OCI-LY7 (cell line): ENCODE measurements at regions not wholly inside any gene's neighbourhood (a gene's known extent, or its start where the extent isn't known, plus 50 kb on each side); places are given as distances from the start of the nearest gene placed in this dataset.

ENCODE experiments used
- EZH2phosphoT487 ChIP-seq: fragments of 200-600 bp; sonication (generic); IDR thresholded peaks from 2 replicates; pipeline ENCODE4 v1.6.1; 2018; ENCODE audit warnings: low read depth, borderline replicate concordance, mild to moderate bottlenecking, mixed run types, antibody characterized with exemption, low read length, moderate library complexity, mixed read lengths
- TF ChIP-seq, protein P1 (sequence below): fragments of 200-600 bp; sonication (generic); conservative IDR thresholded peaks from 2 replicates; pipeline ENCODE4 v1.5.1; 2014; ENCODE audit warnings: mild to moderate bottlenecking, antibody characterized with exemption, low read length, moderate library complexity, mixed read lengths

DNA sequence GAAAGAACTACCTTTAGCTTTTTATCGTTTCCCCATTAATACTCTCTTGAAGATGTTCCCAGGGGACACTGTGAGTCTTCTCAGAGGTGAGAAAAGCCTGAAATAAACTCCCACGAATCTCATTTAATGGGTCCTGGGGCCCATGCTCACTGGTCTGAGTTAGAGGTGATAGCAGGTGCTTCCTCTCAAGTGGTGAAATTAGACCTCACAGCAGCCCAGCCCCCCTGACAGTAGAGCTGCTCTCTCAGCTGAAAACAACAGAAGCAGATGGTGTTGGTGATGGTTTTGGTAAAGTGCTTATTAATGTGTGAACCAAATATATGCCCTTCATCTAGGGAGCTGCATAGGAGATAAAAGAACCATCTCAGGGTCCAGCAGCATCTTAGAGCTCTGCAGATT, 76.8 kb upstream of the VPREB1 start:
- TF ChIP-seq, protein P1, sequence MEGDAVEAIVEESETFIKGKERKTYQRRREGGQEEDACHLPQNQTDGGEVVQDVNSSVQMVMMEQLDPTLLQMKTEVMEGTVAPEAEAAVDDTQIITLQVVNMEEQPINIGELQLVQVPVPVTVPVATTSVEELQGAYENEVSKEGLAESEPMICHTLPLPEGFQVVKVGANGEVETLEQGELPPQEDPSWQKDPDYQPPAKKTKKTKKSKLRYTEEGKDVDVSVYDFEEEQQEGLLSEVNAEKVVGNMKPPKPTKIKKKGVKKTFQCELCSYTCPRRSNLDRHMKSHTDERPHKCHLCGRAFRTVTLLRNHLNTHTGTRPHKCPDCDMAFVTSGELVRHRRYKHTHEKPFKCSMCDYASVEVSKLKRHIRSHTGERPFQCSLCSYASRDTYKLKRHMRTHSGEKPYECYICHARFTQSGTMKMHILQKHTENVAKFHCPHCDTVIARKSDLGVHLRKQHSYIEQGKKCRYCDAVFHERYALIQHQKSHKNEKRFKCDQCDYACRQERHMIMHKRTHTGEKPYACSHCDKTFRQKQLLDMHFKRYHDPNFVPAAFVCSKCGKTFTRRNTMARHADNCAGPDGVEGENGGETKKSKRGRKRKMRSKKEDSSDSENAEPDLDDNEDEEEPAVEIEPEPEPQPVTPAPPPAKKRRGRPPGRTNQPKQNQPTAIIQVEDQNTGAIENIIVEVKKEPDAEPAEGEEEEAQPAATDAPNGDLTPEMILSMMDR, result no peak
- TF ChIP-seq EZH2phosphoT487, result no peak
